DMS 273 (cell line): ENCODE measurements at regions not wholly inside any gene's neighbourhood (a gene's known extent, or its start where the extent isn't known, plus 50 kb on each side); places are given as distances from the start of the nearest gene placed in this dataset.
A peak's percentile ranks its signal among the peaks of the same experiment; 100 is the strongest.
"Not testable (repeated sequence)": the region's sequence is repeated elsewhere in the genome, so short reads cannot be mapped to it uniquely, and the experiment has no call there.

Experiments
- DNase-seq: peaks from one replicate; lab custom pipeline; 2025; ENCODE audit not compliant: unreplicated experiment; lab: John Stamatoyannopoulos, UW

DNA sequence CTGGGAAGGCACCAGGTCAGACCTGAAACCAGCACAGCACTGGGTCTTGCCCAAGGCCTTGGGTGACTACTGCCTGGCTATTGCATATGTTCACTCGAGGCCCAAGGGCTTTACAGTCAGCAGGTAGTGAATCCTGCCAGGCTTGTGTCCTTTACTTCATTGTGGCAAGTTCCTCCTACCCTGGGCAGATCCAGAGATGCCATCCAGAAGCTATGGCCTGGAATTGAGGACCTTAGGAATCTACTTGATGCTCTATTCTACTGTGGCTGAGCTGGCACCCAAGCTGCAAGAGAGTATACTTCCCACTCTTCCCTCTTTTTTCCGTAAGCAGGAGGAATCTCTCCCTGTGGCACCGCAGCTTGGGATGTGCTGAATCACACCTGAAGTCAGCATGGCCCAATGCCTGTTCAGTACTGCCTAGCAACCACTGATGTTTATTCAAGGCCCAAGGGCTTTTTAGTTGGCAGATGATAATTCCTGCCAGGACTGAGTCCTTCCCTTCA, 246.7 kb upstream of the CTBP2 start:
- no peak for DNase-seq

DNA sequence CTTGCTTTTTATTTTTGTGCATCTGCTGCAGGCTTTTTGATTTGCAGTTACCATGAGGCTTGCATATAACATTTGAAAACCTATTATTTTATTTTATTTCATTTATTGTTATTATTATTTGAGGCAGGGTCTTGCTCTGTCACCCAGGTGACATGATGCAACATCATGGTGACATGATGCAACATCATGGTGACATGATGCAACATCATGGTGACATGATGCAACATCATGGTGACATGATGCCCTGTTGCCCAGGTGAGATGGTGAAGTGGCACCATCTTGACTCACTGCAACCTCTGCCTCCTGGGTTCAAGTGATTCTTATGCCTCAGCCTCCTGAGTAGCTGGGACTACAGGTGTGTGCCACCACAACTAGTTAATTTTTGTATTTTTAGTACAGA, 244.5 kb upstream of the CTBP2 start:
- not testable (repeated sequence) for DNase-seq

DNA sequence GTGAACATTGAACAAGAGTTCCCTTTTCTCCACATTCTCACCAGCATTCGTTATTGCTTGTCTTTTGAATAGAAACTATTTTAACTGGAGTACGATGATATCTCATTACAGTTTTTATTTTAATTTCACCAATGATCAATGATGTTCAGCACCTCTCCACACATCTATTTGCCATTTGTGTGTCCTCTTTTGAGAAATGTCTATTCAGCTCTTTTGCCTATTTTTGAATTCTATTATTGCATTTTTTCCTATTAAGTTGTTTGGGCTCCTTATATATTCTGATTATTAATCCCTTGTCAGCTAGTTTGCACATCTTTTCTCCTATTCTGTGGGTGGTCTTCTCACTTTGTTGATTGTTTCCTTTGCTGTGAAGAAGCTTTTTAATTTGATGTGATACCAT, 241.1 kb upstream of the CTBP2 start:
- no peak for DNase-seq

DNA sequence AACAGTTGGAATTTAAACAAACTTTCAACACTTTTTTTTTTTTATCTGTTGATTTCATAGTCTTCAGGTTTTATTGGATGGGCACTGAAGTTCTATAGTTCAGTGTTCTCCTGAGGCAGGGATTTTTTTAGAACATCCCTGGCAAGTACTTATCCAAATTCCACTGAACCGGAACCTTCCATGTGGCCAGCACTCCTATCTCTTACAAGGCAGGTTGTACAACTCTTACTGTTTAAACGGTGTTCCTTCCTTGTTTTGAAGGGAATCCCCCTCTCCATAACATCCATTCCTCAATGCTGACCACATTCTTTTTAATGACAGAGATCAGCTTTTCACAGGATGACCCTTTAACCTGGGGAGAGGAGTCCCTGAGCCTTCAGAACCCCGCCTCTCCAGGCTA, 238.9 kb upstream of the CTBP2 start:
- no peak for DNase-seq

DNA sequence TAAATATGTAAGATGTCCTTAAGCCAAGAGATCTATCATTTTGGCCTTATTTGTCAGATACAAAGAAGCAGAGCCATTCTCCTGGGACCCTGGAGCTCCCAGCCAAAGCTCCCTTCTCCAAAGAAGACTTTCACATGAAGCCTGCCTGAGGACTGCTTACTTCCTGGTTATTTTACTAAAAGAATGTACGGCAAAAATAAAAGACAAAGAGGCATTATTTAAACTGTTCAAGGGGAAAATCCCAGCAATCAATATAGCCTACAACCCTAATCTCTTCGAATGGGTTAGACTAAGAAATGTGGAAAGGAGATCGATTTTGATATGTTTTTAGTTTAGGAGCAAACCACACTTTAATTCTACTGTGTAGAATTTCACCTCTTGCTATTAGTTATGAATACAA, 237.9 kb upstream of the CTBP2 start:
- DNase-seq: no peak

DNA sequence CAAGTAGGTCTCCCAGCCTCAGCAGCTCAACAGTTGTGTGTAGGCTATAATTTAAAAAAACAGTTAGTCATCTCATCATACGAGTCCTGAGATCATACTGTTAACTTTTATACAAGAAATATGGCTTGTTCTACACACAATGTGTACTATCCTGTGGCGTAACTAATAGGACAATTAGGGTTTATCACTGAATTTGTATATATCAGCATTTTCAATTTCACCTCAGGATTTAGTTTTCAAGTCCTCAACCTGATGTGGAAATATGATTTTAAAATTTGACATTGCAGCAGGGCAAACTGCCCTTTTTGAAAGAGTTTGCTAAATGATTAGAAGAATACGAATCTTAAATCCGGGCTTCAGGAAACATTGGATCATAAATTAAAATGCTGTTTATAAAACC, 237.2 kb upstream of the CTBP2 start:
- no peak for DNase-seq

DNA sequence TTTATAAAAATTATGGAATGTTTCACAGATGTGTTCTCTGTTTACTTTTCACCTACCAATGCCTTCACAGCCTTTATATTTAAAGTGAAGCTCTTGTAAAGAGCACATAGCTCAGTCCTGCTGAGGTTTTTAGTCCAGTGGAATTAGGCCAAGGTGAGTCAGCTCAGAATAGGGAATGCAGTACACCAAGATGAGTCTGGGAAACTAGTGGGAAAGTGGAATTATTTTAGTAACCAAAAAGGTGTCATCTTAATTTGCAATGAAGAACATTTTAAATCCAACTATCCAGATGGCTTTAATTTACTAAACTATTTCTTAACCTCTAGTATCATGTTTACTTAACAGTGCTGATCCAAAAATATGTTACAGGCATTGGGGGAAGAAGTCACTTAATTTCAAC, 236.3 kb upstream of the CTBP2 start:
- no peak for DNase-seq

DNA sequence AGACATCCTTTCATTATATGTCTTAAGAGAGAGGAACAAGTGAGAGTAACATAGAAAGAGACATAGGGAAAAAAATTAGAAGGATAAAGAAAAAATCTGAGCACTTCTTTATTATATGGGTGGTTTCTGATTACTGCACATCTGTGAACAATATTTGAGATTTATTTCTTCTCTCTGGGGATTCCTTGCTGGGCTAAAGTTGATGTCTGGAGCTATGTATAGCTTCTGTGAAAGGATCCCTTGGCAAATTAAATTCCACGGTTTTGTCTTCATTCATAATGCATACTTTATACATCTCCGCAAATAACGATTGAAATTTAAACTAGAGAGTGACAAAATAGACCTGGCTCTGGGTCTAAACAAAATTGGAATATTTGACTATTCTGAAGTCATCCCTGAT, 232.2 kb upstream of the CTBP2 start:
- DNase-seq: no peak

DNA sequence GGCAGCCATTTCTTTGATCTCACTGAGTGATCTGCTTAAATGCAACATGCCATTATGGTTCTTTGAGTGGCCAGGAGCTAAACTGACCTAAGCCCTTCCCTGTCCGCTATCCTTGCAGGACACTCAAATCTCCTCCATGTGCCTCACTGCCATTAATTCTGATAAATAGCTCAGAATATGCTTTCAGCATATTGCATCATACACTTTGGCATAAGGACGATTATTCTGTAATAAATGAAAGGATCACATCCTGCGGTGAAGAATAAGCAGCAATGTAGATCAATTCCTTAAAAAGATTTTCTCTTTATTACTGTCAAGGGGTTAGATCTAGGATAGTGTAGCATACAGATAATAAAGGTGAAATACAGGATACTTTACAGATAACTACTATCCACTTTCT, 231.8 kb upstream of the CTBP2 start:
- DNase-seq: no peak

DNA sequence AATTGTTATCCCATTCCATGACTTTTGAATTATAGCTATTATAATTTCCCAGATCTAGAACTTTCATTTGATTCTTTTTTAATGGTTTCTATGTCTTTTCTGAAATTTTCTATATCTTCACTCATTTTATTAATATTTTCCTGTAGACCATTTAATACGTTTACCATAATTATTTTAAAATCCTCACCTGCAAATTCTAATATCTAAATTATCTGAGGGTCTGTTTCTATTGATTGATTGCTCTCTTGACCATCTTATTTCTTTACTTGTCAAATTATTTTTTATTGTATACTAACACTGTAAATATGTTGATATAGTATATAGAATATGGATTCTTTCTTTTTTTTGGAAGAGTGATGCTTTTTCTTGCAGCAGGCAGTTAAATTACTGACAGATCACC, 229.3 kb upstream of the CTBP2 start:
- DNase-seq: no peak

DNA sequence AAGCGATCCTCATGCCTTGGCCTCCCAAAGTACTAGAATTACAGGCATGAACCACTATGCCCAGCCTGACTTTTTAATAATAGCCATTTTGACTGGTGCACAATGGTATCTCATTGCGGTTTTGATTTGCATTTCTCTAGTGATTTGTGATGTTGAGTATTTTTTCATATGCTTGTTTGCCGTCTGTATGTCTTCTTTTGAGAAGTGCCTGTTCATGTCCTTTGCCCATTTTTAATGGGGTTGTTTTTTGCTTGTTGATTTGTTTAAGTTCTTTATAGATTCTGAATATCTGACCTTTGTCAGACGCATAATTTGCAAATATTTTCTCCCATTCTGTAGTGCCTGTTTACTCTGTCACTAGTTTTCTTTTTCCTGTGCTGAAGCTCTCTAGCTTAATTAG, 219.2 kb upstream of the CTBP2 start:
- no peak for DNase-seq

DNA sequence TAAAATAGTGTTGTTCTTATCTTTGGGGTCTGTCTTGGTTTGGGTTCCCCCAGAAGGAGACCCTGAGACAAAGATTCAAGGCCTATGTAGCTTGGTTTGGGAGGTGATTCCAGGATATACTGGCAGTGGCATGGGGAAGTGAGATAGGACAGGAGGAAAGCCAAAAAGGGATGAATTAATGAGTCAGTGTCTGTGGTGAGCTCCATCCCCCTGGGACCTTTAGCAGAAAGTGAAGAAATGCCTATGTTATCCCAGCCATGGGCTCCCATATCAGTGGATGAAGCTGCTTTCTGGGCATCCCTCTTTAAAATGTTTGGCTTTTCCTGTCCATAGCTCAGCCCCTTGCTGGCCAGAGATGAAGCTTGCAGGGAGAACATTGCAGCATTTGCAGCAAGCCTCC, 217.0 kb upstream of the CTBP2 start:
- DNase-seq: no peak

DNA sequence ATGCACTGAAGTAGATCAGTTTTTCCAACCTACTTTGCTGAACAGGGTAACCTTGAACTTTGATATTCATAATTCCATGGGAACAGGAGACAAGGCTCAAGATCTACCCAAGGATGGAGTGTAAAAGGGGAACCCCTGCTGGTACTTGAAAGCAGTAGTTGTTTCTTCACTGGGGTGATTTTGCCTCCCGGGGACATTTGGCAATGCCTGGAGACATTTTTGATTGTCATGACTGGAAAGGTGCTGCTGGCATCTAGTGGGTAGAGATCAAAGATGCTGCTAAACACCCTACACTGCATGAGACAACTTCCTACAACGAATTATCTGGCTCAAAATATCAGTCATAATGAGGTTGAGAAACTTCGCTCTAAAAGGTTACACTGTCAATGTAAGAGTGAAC, 214.8 kb upstream of the CTBP2 start:
- peak; percentile 2 for DNase-seq

DNA sequence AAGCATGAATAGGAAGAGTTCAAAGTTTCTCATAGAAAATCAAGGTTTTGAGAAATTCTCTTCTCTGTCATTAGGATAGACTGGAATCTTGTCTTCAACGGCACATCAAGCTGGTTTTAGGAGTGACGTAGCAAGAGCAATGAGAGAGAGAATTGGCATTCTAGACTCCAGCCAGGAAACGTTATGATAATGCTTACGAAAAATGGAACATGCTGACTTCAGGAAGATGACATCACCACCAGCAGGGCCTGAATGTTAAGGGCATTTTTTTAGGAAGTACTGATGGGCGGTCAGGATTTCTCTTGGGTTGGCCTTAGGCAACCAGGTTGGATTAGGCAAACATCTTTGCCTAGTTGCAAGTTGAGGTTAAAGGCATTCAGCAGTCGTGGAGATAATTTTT, 213.2 kb upstream of the CTBP2 start:
- no peak for DNase-seq

DNA sequence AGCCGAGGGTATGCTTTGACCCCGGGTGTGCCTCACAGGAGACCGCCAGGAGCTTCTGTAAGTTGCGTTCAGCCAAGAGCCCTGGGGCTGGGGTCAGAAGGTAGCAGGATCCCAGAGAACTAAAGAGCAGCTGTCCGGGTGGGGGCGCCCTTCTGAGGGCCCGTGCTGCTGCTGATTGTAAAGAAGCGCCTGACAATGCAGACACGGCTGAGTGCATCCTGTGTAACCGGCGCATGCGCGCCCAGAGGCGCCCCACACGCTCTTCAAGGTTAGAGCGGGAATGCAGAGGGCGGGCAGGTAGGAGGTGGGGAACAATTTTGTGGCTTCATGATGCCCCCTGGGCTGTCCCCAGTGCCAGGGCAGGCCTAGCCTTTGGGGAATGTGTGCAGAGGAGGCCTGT, 210.2 kb upstream of the CTBP2 start:
- no peak for DNase-seq

DNA sequence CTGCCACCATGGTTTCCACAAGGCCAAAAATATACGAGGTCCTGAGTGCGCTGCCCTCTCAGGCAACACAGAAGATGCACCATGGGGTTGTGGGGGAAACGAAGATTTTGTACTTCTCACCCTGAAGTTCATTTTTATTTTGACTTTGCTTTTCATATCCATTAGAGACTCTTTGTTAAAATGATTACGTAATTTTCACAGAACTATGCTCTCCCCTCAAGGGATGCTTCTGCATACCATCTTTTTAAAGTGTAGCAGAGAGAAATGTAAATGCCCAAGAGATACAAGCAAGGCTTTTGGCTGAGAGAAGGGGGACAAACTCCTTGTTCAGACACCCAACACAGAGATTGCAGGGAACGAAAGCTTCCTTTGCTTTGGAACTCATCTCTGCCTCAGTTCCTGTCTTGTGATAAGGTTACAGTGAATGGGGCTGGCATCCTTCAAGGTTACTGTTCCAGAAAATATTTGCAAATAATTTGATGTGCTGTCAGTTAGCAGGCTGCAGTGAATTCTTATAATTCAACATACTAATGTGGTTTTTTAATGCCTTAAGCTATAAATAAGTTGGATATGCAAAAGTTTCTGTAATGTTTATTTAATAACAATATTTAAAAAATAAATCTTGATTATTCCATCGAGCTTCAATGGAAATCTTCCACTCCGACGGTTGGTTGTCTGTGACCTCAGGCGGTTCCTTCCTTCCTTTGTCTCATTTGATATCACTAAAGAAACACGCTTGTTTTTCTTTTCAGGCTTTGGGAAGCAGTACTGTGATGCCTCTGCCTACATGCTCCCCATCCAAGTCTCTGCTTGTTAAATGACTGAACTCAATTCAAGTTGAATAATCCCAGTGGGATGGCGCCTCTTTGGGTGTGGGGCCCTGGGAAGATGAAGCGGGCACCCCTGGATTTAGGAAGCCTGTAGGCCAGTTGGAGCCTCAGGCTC, 209.3 kb upstream of the CTBP2 start:
- DNase-seq: no peak

DNA sequence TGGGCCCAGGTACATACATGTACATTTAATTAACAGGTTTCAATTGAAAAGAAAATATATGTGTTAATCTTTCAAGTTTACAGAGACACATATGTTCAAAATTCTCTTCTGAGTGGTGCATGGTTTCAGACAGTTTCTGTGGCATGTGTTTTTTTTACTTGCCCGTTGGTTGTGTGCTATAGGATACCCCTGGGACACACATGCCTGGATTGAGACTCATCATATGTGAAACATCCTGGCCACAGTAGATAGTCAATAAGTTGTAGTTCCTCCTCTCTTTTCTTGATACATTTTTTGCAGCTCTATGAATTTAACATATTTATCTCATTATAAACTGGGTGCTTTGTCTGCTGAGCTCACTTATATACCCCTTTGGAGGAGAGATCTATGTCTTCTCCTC, 207.8 kb upstream of the CTBP2 start:
- no peak for DNase-seq

DNA sequence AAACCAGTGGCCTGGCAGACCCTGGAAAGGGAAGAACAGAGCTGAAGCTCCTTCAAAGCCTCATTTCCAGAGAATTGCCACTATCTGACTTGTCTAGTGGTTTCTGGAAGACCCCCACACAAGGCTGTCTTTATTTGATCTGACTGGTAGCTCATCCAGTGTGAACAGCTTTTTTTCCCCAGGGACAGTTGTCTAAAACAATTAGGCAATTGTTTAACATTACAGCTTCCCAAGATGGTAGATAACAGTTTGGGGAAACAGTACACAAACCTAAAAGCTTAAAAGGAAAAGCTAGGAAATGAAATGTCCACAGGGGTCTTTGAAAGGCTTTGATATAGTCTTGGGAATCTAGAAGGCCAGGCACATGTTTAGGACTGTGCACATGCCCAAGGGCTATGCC, 203.4 kb upstream of the CTBP2 start:
- no peak for DNase-seq

DNA sequence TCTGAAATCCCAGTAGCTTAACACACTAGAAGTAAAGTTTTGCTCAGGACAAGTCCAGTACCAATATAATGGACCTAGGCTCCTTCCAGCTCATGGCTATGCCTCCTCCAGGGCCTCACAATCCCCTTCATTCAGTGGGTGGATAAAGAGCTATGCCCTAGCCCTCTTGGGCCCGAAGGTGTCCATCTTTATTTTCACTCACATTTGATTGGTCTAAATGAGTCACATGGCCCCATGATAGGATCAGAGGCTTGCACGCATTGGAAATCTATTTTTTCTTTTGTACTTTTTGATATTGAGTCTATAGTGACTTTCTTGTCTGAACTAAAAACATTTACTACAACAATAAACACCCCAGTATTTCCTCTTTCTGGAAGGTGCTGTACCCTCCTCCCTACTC, 202.6 kb upstream of the CTBP2 start:
- no peak for DNase-seq

DNA sequence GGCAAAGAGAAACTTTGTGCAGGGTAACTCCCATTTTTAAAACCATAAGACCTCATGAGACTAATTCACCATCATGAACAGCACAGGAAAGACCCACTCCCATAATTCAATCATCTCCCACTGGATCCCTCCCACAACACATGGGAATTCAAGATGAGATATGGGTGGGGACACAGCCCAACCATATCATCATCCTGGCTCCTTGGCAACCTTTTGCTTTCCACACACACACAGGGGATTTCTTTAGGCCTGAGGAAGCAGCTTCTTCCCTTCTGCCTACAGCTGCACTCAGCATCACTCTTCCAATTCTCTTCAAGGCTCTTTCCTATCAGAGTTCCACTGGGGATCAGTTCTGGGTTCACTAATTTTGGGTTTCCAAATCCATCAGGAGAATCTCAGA, 199.0 kb upstream of the CTBP2 start:
- DNase-seq: no peak

DNA sequence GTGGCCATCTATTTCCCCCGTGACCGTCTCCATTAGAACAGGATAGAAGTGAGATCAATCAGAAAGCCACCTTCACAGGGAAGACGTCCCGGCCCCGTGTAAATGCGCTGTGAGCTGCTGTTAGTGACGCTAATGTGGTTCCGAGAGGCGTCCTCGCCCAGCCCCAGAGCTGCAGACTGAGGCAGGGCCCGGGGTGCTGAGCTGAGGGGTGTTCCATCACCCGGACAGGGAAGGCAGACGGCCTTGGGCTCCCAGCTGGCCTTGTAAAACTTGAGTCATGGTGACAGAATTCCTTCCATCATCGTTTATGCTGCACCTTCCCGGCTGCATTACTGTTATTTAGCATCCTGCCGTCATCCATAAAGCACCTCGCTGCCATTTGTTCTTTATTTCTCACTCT, 195.3 kb upstream of the CTBP2 start:
- no peak for DNase-seq

DNA sequence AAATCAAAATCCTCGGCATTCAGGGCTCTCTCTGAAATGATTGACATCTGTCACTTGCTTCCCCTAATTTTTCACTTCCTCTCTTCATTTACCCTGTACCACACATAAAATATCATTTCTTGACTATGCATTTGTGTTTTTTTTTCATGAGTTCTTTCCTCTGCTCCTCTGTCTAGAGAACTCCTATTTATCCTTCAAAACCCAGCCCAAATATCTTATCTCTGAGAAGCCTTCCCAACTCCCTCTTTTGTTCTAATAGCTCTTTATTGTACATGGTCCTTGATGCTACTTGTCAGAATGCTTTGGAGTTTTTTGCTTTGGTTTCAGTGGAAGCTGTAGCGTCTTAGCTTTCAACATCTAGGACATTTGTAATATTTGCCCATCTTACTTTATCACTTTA, 190.2 kb upstream of the CTBP2 start:
- no peak for DNase-seq

DNA sequence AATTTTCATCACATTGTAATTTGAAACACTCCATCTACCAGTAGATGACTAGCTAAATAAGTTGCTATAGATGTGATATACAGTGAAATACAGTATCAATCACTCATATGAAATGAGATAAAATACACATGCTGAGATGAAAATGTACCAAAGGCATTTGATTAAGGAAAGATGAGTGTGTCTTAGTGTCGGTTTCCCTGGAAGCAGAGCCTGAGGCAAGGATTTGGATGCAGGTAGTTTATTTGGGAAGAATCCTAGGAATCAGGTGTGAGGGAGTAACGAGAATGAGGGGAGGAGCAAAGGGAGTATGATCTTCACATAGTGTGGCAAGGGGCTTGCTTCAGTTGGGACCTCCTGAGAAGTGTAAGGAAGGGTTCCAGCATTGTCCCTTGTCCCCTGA, 188.2 kb upstream of the CTBP2 start:
- DNase-seq: no peak
